ENCODE measurements at regions not wholly inside any gene's neighbourhood (a gene's known extent, or its start where the extent isn't known, plus 50 kb on each side); places are given as distances from the start of the nearest gene placed in this dataset.

DNA sequence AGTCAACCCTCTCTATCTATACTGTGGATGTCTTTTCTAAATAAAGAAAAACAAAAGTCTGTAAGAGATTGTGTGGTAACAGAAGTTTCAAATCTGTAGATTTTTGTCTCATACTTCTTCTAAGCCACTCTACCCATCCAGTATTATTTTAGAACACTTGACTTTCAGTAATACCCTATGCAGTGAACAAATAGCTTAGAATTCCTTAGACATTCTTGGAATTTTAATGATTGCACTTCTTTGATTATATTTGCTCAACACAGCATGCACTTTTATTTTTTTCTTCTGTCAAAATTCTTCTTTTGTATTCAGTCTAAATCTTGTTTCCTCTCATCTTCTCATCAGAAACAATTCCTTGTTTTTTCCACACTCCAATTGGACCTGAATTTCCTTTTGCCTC, 1080.2 kb downstream of the SUCLG1 start:
- Histone ChIP-seq H3K4me1 (ENCODE audit: low read length) (no peaks in the 10 kb centered on the region), H3K4me3 (ENCODE audit: low read length) (no peak overlapping the region), H3K36me3 (replicated peaks; ENCODE audit: insufficient read depth, low read length) (no peaks in the 10 kb centered on the region), H3F3A (ENCODE audit: insufficient read depth, low read length) (no peaks in the 10 kb centered on the region), H3K9ac (ENCODE audit: low read length) (no peak overlapping the region), H4K20me1 (ENCODE audit: insufficient read depth, low read length) (no peaks in the 10 kb centered on the region), H3K27ac (ENCODE audit: low read length) (no peak overlapping the region), H3K27me3 (replicated peaks; ENCODE audit: insufficient read depth, low read length) (no peaks in the 10 kb centered on the region), H3K9me2 (replicated peaks; ENCODE audit: insufficient read depth, low read length) (no peaks in the 10 kb centered on the region), H3K79me2 (ENCODE audit: low read length) (no peaks in the 10 kb centered on the region), H2AFZ (ENCODE audit: low read length) (no peak overlapping the region), H3K9me3 (replicated peaks; ENCODE audit: insufficient read depth, low read length) (no peaks in the 10 kb centered on the region), H3K4me2 (ENCODE audit: low read depth, low read length) (no peak overlapping the region)
- no peak for DNase-seq
- TF ChIP-seq, protein P1, sequence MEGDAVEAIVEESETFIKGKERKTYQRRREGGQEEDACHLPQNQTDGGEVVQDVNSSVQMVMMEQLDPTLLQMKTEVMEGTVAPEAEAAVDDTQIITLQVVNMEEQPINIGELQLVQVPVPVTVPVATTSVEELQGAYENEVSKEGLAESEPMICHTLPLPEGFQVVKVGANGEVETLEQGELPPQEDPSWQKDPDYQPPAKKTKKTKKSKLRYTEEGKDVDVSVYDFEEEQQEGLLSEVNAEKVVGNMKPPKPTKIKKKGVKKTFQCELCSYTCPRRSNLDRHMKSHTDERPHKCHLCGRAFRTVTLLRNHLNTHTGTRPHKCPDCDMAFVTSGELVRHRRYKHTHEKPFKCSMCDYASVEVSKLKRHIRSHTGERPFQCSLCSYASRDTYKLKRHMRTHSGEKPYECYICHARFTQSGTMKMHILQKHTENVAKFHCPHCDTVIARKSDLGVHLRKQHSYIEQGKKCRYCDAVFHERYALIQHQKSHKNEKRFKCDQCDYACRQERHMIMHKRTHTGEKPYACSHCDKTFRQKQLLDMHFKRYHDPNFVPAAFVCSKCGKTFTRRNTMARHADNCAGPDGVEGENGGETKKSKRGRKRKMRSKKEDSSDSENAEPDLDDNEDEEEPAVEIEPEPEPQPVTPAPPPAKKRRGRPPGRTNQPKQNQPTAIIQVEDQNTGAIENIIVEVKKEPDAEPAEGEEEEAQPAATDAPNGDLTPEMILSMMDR (IDR thresholded peaks at IDR 0.05; ENCODE audit: low read length), result no peak
- TF ChIP-seq EZH2 (optimal IDR thresholded peaks at IDR 0.05; ENCODE audit: low read depth, low read length) (no peak), EZH2phosphoT487 (IDR thresholded peaks at IDR 0.05; ENCODE audit: low read length) (no peak)

DNA sequence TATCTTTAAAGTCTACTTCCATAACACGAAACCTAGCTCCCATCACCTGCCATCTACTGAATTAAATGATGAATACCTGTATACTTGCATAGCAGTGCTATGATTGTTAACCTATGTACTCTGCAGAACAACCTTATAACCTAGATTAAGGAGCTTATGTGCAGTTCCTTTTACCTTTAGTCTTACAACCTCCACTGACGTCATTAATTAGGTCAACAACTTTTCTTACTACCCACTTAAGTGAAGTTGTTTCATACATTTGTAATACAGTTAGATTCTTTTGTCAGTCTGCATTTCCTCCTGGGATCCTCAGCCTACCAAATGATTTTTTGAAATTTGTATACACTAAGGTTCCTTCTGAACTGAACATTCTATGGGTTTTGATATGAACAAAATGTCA, 1082.3 kb downstream of the SUCLG1 start:
- no peaks in the 10 kb centered on the region for H3K79me2 ChIP-seq (ENCODE audit: low read length)

DNA sequence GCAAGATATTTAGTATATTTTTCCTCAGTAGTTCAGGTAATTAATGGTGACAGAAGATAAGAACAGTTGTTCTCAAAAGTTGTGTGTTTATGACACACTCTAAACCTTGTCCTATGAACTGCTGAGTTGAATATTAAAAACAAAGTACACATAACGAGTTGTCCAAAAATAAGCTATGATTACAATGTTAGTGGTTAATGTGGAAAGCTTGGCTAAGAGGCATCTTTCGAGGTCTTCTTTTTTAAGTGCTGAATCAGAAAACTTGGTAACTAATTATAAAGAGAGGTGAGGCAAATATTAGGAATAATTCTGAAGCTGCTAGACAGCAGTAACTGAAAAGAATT, 1088.7 kb downstream of the SUCLG1 start:
- Histone ChIP-seq H3K9ac (ENCODE audit: low read length) (no peak overlapping the region), H3K9me2 (replicated peaks; ENCODE audit: insufficient read depth, low read length) (no peaks in the 10 kb centered on the region), H2AFZ (ENCODE audit: low read length) (no peak overlapping the region), H3K79me2 (ENCODE audit: low read length) (no peaks in the 10 kb centered on the region), H3K4me1 (ENCODE audit: low read length) (no peaks in the 10 kb centered on the region), H3K9me3 (replicated peaks; ENCODE audit: insufficient read depth, low read length) (no peaks in the 10 kb centered on the region), H4K20me1 (ENCODE audit: insufficient read depth, low read length) (no peaks in the 10 kb centered on the region), H3K27me3 (replicated peaks; ENCODE audit: insufficient read depth, low read length) (no peaks in the 10 kb centered on the region), H3K4me3 (ENCODE audit: low read length) (no peak overlapping the region), H3F3A (ENCODE audit: insufficient read depth, low read length) (no peaks in the 10 kb centered on the region), H3K36me3 (replicated peaks; ENCODE audit: insufficient read depth, low read length) (no peaks in the 10 kb centered on the region), H3K27ac (ENCODE audit: low read length) (no peak overlapping the region), H3K4me2 (ENCODE audit: low read depth, low read length) (no peak overlapping the region)
- no peak for DNase-seq
- TF ChIP-seq EZH2 (optimal IDR thresholded peaks at IDR 0.05; ENCODE audit: low read depth, low read length) (no peak), EZH2phosphoT487 (IDR thresholded peaks at IDR 0.05; ENCODE audit: low read length) (no peak)
- TF ChIP-seq, protein P1 (IDR thresholded peaks at IDR 0.05; ENCODE audit: low read length), result no peak

More for the DNA sequence above, 1082.3 kb downstream of the SUCLG1 start:
- H2AFZ ChIP-seq (ENCODE audit: low read length), result no peak overlapping the region
- H3K4me3 ChIP-seq (ENCODE audit: low read length), result no peak overlapping the region
- H3K9me3 ChIP-seq (replicated peaks; ENCODE audit: insufficient read depth, low read length), result no peaks in the 10 kb centered on the region
- H4K20me1 ChIP-seq (ENCODE audit: insufficient read depth, low read length), result no peaks in the 10 kb centered on the region
- no peak overlapping the region for H3K27ac ChIP-seq (ENCODE audit: low read length)
- no peaks in the 10 kb centered on the region for H3K27me3 ChIP-seq (replicated peaks; ENCODE audit: insufficient read depth, low read length)
- no peak overlapping the region for H3K4me2 ChIP-seq (ENCODE audit: low read depth, low read length)
- no peaks in the 10 kb centered on the region for H3F3A ChIP-seq (ENCODE audit: insufficient read depth, low read length)
- no peaks in the 10 kb centered on the region for H3K9me2 ChIP-seq (replicated peaks; ENCODE audit: insufficient read depth, low read length)
- no peaks in the 10 kb centered on the region for H3K4me1 ChIP-seq (ENCODE audit: low read length)
- DNase-seq, result no peak
- no peaks in the 10 kb centered on the region for H3K36me3 ChIP-seq (replicated peaks; ENCODE audit: insufficient read depth, low read length)
- TF ChIP-seq EZH2phosphoT487 (IDR thresholded peaks at IDR 0.05; ENCODE audit: low read length) (no peak), EZH2 (optimal IDR thresholded peaks at IDR 0.05; ENCODE audit: low read depth, low read length) (no peak)
- TF ChIP-seq, protein P1 (IDR thresholded peaks at IDR 0.05; ENCODE audit: low read length), result no peak
- no peak overlapping the region for H3K9ac ChIP-seq (ENCODE audit: low read length)
